Sciatic nerve (tissue), 2 donors: ENCODE measurements at regions not wholly inside any gene's neighbourhood (a gene's known extent, or its start where the extent isn't known, plus 50 kb on each side); places are given as distances from the start of the nearest gene placed in this dataset.
"Not testable (repeated sequence)": the region's sequence is repeated elsewhere in the genome, so short reads cannot be mapped to it uniquely, and the experiment has no call there.

ENCODE experiments used
- ATAC-seq: fragments of 200-7000 bp; cut with Tn5 transposase; one replicate; pipeline ENCODE4 v1.9.1; 2020; ENCODE audit warnings: mild to moderate bottlenecking, moderate library complexity
- DNase-seq: peaks from one replicate; pipeline ENCODE4 v3.0.0-alpha.2; 2020; ENCODE audit warnings: low spot score
- intact Hi-C: fragments of 100-400 bp; cut with DNase I; formaldehyde crosslinking; loops from one replicate; pipeline ENCODE4 v1.14.2; 2022
- donor health status: DM: no; HTN: no; CAD: no.
- donor health status: DM: no; HTN: no; CAD: no.

GRCh38 chr5:133864711-133865110, 103.7 kb downstream of the C5orf15 start:
- intact Hi-C loops, result no loop called here
- no peak for ATAC-seq
- DNase-seq, result no peak

- intact Hi-C loops, result no loop called here
- DNase-seq (no peak), ATAC-seq (no peak)
These were observed 104.4 kb downstream of the C5orf15 start for GRCh38 chr5:133863857-133864585.

- intact Hi-C loops, result no loop called here
- DNase-seq, result no peak
- ATAC-seq, result no peak
These were observed 107.2 kb downstream of the C5orf15 start for GRCh38 chr5:133861161-133861737.

GRCh38 chr5:133859073-133859472, 109.4 kb downstream of the C5orf15 start:
- intact Hi-C loops, result no loop called here
- no peak for DNase-seq

GRCh38 chr5:133857595-133858313, 110.7 kb downstream of the C5orf15 start:
- ATAC-seq, intact Hi-C loops, DNase-seq: not testable (repeated sequence)

More at GRCh38 chr5:133859073-133859472, 109.4 kb downstream of the C5orf15 start:
- ATAC-seq, result no peak

DNA sequence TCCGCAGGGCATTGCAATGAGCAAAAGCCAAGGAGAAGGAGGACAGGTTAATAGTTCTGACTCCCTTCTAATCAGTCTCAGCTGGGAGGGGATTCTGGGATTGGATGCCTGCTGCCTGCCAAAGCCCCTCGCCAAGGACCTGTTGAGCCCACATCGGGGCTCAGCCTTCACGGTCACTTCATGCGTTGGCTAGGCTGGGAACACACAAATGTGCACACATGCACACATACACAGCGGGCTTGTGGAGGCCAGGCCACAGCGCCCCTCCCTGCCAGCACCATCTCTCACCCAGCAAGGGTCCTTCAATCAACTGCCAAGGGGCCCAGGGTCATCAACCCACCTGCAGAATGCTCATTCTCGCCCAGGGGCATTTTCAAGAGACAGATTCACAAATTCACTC, 113.9 kb downstream of the C5orf15 start:
- intact Hi-C loops, result no loop called here
- ATAC-seq (no peak), DNase-seq (no peak)

DNA sequence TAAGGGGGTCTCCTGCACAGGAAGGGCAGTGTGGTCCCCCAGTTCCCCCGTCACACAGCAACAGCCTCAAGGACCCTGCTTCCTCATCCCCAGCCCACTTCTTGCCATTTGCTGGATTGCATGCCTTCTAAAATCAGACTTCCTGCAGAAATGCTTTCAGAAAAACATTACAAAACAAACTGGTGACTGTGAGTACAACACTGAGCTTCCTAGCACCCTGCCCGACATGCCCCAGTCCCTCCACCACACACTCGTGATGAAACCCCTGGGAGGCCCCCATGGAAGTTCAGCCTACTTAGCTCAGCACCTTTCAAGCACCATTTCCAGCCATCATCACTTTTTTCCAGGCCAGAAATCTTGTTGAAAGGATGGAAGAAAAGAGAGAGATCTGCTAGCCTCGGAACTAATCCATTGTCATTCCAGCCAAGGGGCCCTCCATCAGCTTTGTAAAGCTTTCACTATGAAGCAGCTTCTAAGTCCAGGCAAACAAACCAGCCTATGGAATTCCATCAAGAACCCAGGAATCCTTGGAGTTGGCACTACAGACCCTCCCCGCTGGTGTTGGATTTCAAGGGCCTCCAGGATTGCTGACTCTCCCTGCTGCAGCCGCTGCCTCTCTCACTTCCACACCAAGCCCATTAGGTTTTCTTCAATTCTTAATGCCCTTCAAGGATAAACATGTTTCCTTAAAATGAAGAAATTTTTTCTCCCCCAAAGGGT, 114.6 kb downstream of the C5orf15 start:
- no peak for DNase-seq
- ATAC-seq, result no peak
- intact Hi-C loops, result no loop called here

- ATAC-seq, result no peak
- intact Hi-C loops, result no loop called here
- no peak for DNase-seq
These were observed 116.9 kb downstream of the C5orf15 start for GRCh38 chr5:133851521-133851920.

GRCh38 chr5:133850811-133851210, 117.6 kb downstream of the C5orf15 start:
- intact Hi-C loops, result no loop called here
- no peak for DNase-seq

DNA sequence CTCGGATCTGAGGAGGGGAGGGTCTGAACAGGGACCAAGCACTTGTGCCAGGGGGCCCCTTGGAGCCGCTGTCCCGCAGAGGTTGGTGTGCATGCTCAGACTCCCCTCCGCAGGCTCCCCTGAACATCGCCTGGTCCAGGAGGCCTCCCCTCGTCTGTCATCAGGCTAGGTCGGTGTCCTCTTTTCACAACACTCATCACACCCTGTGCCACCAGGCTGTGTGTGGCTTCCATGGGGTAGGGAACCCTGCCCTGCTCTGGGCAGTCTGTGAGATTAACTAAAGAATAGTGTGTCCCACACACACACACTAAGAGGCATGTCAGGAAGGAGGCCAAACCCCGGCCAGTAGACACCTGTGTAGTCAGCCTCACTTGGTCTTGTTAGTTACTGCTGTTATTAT, 119.3 kb downstream of the C5orf15 start:
- DNase-seq (no peak), ATAC-seq (no peak)
- intact Hi-C loops, result no loop called here

More at GRCh38 chr5:133850811-133851210, 117.6 kb downstream of the C5orf15 start:
- ATAC-seq, result no peak

GRCh38 chr5:133848341-133848811, 120.0 kb downstream of the C5orf15 start:
- ATAC-seq (no peak), DNase-seq (no peak)
- intact Hi-C loops, result no loop called here

DNA sequence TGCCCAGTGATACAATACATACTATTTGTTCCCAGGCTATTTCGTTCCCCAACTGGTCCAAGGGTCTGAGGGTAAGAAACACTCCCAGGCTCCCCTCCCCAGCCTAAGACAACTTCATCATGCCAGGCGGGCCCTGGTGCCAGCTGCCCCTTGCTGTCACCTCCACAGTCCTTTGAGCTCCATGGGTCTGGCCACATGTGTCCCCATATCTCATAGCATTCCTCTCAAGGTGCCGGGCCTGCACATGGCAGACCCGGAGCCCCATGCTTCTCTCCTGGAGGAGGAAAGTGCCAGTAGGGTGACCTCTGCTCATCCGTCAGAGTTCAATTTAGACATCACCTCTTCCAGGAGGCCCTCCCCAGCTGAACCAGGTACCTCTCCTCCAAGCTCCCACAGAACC, 120.5 kb downstream of the C5orf15 start:
- no peak for ATAC-seq
- DNase-seq, result no peak
- intact Hi-C loops, result no loop called here

DNA sequence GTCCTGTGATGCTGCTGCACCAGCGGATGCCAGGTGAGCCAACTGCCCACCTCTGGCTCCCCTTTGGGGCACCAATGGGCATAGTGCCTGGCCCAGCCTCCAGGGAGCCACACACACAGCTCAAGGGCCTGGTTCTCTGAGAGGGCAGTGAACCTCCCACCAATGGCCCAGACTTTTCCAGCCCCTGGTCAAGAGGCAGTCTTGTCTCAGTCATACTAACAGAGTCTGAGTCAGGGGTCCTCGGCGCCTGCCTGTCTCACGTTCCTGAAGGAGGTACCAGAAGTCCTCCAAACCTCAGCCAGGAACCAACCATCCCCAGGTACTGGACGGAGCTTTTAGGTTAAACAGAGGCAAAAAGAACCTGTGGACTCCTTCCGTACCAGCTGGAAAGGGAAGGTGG, 121.1 kb downstream of the C5orf15 start:
- no peak for ATAC-seq
- DNase-seq, result no peak
- intact Hi-C loops, result no loop called here

DNA sequence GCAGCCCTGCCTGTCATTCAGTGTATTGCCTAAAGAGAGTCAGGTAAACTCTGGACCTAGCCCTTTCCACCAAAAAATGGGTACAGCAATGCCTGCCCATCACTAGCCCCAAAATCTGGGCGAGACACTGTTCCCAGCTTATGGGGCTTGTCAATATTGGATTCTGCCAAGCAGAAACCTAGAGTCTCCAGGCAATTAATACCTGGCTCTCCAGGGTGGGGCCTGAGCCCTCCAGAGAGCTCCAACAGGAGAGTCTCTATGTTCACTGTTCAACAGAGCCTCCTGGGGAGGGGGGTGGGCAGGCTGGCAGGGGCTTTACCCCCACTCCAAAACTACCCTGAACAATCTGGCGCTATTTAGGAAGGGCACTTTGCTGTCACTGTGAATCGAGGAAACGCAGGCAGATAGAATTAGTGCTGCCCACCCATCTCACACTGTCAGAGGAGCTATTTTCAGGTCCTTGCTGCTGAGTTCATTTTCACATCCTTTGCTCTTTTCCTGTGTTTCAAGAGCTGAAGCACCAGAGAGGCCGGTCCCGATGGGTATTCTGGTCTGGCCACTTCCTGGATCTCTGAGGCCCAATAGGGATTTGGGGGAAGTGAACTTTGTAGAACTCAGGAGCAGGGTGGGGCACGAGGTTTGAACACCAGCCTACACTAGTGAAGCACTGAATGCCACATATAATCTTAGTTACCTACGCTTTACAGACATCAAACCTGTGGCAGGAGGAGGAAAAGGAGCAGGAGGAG, 121.8 kb downstream of the C5orf15 start:
- ATAC-seq (no peak), DNase-seq (no peak)
- intact Hi-C loops, result no loop called here

DNA sequence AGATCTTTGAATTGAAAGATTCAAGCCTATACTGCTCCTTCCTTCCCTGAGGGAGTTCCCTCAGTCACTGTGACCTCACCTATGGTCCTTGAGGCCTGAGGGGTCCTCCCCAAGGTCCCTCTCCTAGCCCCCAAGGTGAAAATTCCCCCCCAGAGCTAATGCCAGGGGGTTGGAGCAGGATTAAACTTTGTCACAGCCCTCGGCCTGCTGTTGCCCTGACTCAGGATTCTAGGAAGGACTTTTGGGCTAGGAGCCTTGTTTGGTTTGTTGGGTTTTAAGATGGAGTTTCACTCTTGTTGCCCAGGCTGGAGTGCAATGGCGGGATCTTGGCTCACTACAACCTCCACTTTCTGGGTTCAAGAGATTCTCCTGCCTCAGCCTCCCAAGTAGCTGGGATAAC, 123.2 kb downstream of the C5orf15 start:
- DNase-seq, result no peak
- ATAC-seq, result no peak
- intact Hi-C loops, result no loop called here

DNA sequence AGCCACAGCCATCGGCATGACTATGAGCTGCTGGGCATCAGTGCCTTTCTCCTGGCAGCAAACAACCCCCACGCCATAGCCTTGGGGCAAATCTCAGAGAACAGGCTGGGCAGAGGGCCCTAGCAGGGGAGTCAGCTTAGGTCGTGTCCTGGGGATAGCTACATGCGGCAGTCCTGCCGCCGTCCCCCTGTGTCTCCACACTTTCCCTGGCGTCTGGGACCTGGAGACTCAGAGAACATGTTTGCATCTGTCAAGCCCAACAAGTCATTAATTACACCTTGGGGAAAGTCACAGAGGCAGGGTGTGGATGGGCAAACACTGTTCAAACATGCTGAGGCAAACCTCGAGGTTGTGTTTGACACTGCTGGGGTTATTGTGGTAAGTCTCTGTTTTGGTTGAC, 123.6 kb downstream of the C5orf15 start:
- DNase-seq (no peak), ATAC-seq (no peak)
- intact Hi-C loops, result no loop called here

DNA sequence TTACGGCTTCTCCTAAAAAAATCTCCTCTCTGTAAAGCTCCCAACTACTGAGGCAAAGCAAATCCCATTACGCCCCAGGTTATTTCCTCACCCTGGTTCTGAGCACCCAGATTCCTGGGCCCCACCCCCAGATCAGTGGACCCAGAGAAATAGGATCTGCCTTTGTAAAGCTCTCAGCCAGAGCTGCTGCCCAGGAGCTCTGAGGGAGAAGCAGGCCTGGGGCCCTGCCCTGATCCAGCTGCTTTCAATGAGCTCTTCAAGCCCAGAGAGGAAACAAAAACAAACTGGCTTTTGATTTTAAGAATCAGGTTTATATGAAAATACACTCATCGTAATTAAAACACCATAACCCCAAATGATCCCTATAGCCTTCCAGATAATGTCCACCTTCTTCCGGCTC, 124.5 kb downstream of the C5orf15 start:
- no peak for ATAC-seq
- intact Hi-C loops, result no loop called here
- no peak for DNase-seq

GRCh38 chr5:133842846-133843611, 125.4 kb downstream of the C5orf15 start:
- intact Hi-C loops, result no loop called here
- ATAC-seq (no peak), DNase-seq (no peak)
